Naive thymus-derived CD8-positive, alpha-beta T cell (primary cell): ENCODE measurements at regions not wholly inside any gene's neighbourhood (a gene's known extent, or its start where the extent isn't known, plus 50 kb on each side); places are given as distances from the start of the nearest gene placed in this dataset.
"Not testable (repeated sequence)": the region's sequence is repeated elsewhere in the genome, so short reads cannot be mapped to it uniquely, and the experiment has no call there.

Source experiments
- ATAC-seq, 2 donors: fragments of 150-1000 bp; cut with Tn5 transposase in 1 of 2; sonication (Bioruptor Pico), chemical (Tn5 transposase) in 1 of 2; 1 replicate in 1 of 2; 2 replicates in 1 of 2; pipeline ENCODE4 v1.10.0; 2021; ENCODE audit warnings: mild to moderate bottlenecking in 2 of 2, moderate library complexity in 2 of 2
- POLR2A ChIA-PET: fragments of 350-600 bp; sonication (Branson Sonifier 250); formaldehyde crosslinking; loops from one replicate; lab custom pipeline; 2021; ENCODE audit warnings: antibody characterized with exemption; lab: Charles Lee
- DNase-seq, 10 donors: peaks; one replicate each; pipeline versions ENCODE4 v3.0.0 to v3.0.0-alpha.2; 2020 to 2022
- H3K27ac Mint-ChIP-seq, 10 donors: one replicate each; pipeline ENCODE4 v1.8.0; 2020 to 2022; ENCODE audit warnings: mild to moderate bottlenecking in 10 of 10, mixed read lengths in 10 of 10, moderate library complexity in 4 of 10, inconsistent platforms in 1 of 10
- H3K27me3 Mint-ChIP-seq, 5 donors: one replicate each; pipeline ENCODE4 v1.8.0; 2021 to 2022; ENCODE audit warnings: mixed read lengths in 5 of 5
- H3K36me3 Mint-ChIP-seq, 3 donors: one replicate each; pipeline ENCODE4 v1.8.0; 2020 to 2022; ENCODE audit warnings: mixed read lengths in 3 of 3, mild to moderate bottlenecking in 2 of 3, inconsistent platforms in 1 of 3
- H3K4me1 Mint-ChIP-seq, 4 donors: one replicate each; pipeline ENCODE4 v1.8.0; 2021 to 2022; ENCODE audit warnings: mixed read lengths in 4 of 4
- H3K4me3 Mint-ChIP-seq, 10 donors: one replicate each; pipeline ENCODE4 v1.8.0; 2020 to 2022; ENCODE audit warnings: mild to moderate bottlenecking in 10 of 10, mixed read lengths in 10 of 10, moderate library complexity in 6 of 10, inconsistent platforms in 1 of 10
- H3K9me3 Mint-ChIP-seq, 9 donors: one replicate each; pipeline ENCODE4 v1.8.0; 2020 to 2022; ENCODE audit warnings: mixed read lengths in 9 of 9, mild to moderate bottlenecking in 3 of 9, inconsistent platforms in 1 of 9, moderate library complexity in 1 of 9

DNA sequence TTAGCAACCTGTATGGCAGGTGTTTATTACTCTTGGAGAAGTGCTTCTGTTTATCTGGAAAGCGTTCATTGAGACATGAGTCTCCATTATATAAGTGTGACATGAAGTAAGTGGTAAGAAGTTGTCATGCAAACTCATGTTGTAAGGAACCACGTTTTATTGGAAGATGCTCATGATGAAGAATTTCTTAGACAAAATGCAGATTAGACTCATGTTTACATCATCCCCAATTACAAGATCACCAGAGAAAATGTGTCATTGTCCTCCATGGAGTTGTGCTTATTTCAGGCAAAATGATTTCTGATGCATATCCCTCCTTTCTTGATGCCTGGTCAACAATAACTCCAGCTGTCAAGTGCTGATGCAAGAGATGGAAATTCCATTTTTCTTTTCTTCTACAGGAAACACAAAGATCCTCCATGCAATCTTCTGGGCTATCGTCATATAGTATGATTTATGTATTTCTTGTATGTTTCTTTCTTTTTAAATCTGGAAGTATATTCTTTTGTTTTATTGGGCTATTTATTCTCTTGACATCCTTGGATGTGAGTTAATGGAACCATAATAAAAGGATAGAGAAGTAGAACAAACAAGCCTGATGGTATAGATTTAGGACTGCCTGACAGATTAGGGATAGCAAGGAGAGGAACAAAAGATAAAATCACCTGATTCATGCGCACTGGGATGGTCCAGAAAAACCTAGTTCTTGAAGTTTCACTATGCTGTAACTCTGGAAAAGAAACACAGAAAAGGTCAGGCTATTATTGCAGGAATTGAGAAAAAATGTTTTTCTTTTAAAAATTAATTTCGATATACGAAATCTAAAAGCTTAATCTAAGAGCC lies 50.7 kb upstream of the DIAPH3 start:
- no peak for DNase-seq
- Mint-ChIP-seq H3K27me3 (peaks cover 4 to 29% (median 13%) of the 10 kb centered on the region in 5 donors), H3K36me3 (no peaks in the 10 kb centered on the region), H3K27ac (no peak overlapping the region), H3K9me3 (no peaks in the 10 kb centered on the region), H3K4me1 (no peaks in the 10 kb centered on the region), H3K4me3 (no peak overlapping the region)
- ATAC-seq: no peak
- POLR2A ChIA-PET: no interaction called here

GRCh38 chr13:60220072-60220471 lies 56.3 kb upstream of the DIAPH3 start:
- no peaks in the 10 kb centered on the region for H3K36me3 Mint-ChIP-seq
- no peak for ATAC-seq
- no peak for DNase-seq

GRCh38 chr13:60221581-60221980 lies 57.9 kb upstream of the DIAPH3 start:
- Mint-ChIP-seq H3K9me3 (no peaks in the 10 kb centered on the region), H3K4me1 (no peaks in the 10 kb centered on the region), H3K27me3 (peaks cover 1 to 23% (median 8%) of the 10 kb centered on the region in 5 donors), H3K27ac (no peak overlapping the region), H3K36me3 (no peaks in the 10 kb centered on the region), H3K4me3 (no peak overlapping the region)
- POLR2A ChIA-PET: no interaction called here
- no peak for DNase-seq
- ATAC-seq: no peak

More at GRCh38 chr13:60220072-60220471, 56.3 kb upstream of the DIAPH3 start:
- H3K27me3 Mint-ChIP-seq: peaks cover 4 to 26% (median 10%) of the 10 kb centered on the region in 5 donors
- no peak overlapping the region for H3K4me3 Mint-ChIP-seq
- POLR2A ChIA-PET: no interaction called here
- no peak overlapping the region for H3K27ac Mint-ChIP-seq
- no peaks in the 10 kb centered on the region for H3K9me3 Mint-ChIP-seq
- no peaks in the 10 kb centered on the region for H3K4me1 Mint-ChIP-seq

DNA sequence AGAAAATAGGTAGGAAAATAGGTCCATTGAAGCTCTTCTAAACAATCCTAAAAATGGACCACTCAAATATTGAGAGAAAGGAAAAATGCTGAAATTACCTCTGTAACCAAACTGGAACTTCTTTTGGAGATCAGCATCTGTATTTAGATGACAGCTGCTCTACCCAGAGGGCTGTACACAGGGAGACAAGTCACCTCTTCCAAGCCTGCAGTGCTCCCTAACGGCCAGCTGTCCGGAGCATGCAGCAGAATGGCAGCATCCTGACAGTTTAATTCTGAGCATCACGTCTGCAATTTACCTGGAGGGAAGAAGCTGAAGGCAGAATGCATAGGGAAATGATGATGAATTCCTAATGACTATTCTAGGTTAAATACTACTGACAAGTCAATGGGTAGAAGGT lies 62.8 kb upstream of the DIAPH3 start:
- DNase-seq (no peak), ATAC-seq (no peak)
- Mint-ChIP-seq H3K27ac (no peak overlapping the region), H3K27me3 (peaks cover 2 to 17% (median 11%) of the 10 kb centered on the region in 5 donors), H3K4me3 (no peak overlapping the region), H3K36me3 (no peaks in the 10 kb centered on the region), H3K9me3 (no peaks in the 10 kb centered on the region), H3K4me1 (no peaks in the 10 kb centered on the region)
- POLR2A ChIA-PET: no interaction called here

- H3K27ac Mint-ChIP-seq: no peak overlapping the region
- H3K27me3 Mint-ChIP-seq: peaks cover 2 to 19% (median 12%) of the 10 kb centered on the region in 5 donors
- H3K4me1 Mint-ChIP-seq: no peaks in the 10 kb centered on the region
- no peak for DNase-seq
- POLR2A ChIA-PET: no interaction called here
- H3K9me3 Mint-ChIP-seq: no peaks in the 10 kb centered on the region
- no peaks in the 10 kb centered on the region for H3K36me3 Mint-ChIP-seq
- ATAC-seq: no peak
- H3K4me3 Mint-ChIP-seq: no peak overlapping the region
Measured at GRCh38 chr13:60227158-60227557, 63.4 kb upstream of the DIAPH3 start.

GRCh38 chr13:60229708-60230272 lies 66.1 kb upstream of the DIAPH3 start:
- Mint-ChIP-seq H3K4me1 (no peaks in the 10 kb centered on the region), H3K4me3 (no peak overlapping the region), H3K36me3 (no peaks in the 10 kb centered on the region), H3K27me3 (peaks cover 15 to 41% (median 23%) of the 10 kb centered on the region in 5 donors), H3K9me3 (no peaks in the 10 kb centered on the region), H3K27ac (no peak overlapping the region)
- DNase-seq (no peak), ATAC-seq (no peak)
- POLR2A ChIA-PET: no interaction called here

DNA sequence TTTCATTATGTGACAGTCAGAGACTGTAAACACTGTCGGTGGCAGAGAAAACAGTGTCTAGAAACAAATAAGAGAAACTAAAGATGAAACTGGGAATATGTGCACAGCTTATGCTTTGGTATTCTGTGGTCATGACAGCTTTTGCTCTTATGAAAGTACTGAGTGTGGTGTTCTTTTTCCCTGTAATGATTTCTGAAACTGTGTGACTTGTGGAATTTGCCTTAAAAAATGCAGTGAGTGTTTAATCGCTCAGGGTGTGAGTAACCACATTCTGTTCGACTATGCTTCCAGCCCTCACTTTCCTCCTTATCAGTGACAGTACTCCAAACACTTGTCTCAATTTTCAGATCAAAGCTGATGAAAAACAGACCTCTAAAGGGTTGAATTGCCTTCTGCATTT lies 66.9 kb upstream of the DIAPH3 start:
- H3K27ac Mint-ChIP-seq: no peak overlapping the region
- no peaks in the 10 kb centered on the region for H3K9me3 Mint-ChIP-seq
- H3K4me3 Mint-ChIP-seq: no peak overlapping the region
- no peaks in the 10 kb centered on the region for H3K36me3 Mint-ChIP-seq
- no peaks in the 10 kb centered on the region for H3K4me1 Mint-ChIP-seq
- H3K27me3 Mint-ChIP-seq: peaks cover 15 to 49% (median 29%) of the 10 kb centered on the region in 5 donors
- POLR2A ChIA-PET: no interaction called here
- DNase-seq (no peak), ATAC-seq (no peak)

DNA sequence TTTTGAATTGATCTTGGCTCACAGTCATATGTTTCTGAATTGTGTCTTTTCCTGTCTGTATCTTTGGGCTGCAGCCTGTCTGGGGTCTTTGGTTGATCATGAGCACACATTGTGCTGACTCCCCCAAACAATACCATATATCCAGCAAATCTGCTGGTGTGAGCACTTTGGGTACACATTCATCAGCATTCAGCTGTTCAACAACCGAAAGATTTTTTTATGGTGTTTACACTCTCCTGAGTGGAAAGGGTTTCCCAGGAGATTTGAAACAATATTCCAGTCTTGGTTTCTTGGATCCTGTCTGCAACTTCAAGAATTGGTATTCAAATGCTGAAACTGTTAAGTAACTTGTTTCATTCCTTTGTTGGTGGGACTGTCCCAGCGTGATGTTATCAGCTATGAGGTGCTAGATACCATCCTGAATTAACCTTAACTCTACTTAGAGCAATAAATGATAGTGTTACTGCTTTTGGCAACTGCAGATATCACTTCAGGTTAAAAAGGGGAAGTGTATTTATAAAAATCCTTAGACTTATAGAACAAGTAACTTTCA lies 78.4 kb upstream of the DIAPH3 start:
- Mint-ChIP-seq H3K4me1 (no peaks in the 10 kb centered on the region), H3K36me3 (no peaks in the 10 kb centered on the region), H3K4me3 (no peak overlapping the region), H3K9me3 (no peaks in the 10 kb centered on the region), H3K27ac (no peak overlapping the region), H3K27me3 (peaks cover 0 to 17% (median 2%) of the 10 kb centered on the region in 5 donors)
- POLR2A ChIA-PET: no interaction called here
- DNase-seq (no peak), ATAC-seq (no peak)

DNA sequence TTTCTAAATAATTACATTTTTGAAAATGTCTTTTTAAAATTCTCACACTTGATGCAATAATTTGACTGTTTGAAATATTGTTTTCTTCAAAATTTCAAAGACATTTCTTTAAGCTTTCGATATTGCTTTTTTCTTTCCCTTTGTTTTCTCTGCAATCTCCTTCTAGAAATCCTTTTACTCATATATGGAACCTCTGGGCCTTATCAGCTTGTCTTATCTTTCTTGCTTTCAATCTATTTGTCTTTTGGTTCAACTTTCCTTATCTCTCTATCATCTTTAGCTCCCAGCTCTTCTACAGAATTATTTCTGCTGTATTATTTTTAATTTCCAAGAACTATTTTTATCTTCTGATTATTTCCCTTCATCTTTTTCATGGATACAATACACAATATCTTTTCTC lies 80.7 kb upstream of the DIAPH3 start:
- POLR2A ChIA-PET: no interaction called here
- Mint-ChIP-seq H3K36me3 (no peaks in the 10 kb centered on the region), H3K9me3 (peaks cover 0 to 8% (median 0%) of the 10 kb centered on the region in 9 donors), H3K27me3 (peaks cover 0 to 18% (median 3%) of the 10 kb centered on the region in 5 donors), H3K27ac (no peak overlapping the region), H3K4me3 (no peak overlapping the region), H3K4me1 (no peaks in the 10 kb centered on the region)
- ATAC-seq (no peak), DNase-seq (no peak)

DNA sequence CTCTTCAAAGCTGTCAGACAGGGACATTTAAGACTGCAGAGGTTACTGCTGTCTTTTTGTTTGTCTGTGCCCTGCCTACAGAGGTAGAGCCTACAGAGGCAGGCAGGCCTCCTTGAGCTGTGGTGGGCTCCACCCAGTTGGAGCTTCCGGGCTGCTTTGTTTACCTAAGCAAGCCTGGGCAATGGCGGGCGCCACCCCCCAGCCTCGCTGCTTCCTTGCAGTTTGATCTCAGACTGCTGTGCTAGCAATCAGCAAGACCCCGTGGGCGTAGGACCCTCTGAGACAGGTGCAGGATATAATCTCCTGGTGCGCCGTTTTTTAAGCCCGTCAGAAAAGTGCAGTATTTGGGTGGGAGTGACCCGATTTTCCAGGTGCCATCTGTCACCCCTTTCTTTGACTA lies 87.7 kb upstream of the DIAPH3 start:
- H3K27ac Mint-ChIP-seq, H3K36me3 Mint-ChIP-seq, DNase-seq, H3K4me1 Mint-ChIP-seq, ATAC-seq, H3K4me3 Mint-ChIP-seq, POLR2A ChIA-PET: not testable (repeated sequence)
- peaks cover 0 to 20% (median 6%) of the 10 kb centered on the region in 9 donors for H3K9me3 Mint-ChIP-seq
- peaks cover 9 to 13% (median 11%) of the 10 kb centered on the region in 5 donors for H3K27me3 Mint-ChIP-seq

- Mint-ChIP-seq H3K27me3 (peaks cover 7 to 24% (median 13%) of the 10 kb centered on the region in 5 donors), H3K36me3 (peaks cover 0 to 5% (median 3%) of the 10 kb centered on the region in 3 donors), H3K27ac (no peak overlapping the region), H3K4me3 (no peak overlapping the region), H3K4me1 (no peaks in the 10 kb centered on the region), H3K9me3 (peaks cover under 1 to 14% (median 5%) of the 10 kb centered on the region in 9 donors)
- ATAC-seq: no peak
- DNase-seq: no peak
- POLR2A ChIA-PET: no interaction called here
Measured at GRCh38 chr13:60258349-60258748, 94.6 kb upstream of the DIAPH3 start.

GRCh38 chr13:60260440-60260839 lies 96.7 kb upstream of the DIAPH3 start:
- Mint-ChIP-seq H3K4me1 (no peaks in the 10 kb centered on the region), H3K27ac (no peak overlapping the region), H3K9me3 (peaks cover 0 to 12% (median 5%) of the 10 kb centered on the region in 9 donors), H3K27me3 (peaks cover 6 to 27% (median 17%) of the 10 kb centered on the region in 5 donors), H3K4me3 (no peak overlapping the region), H3K36me3 (peaks cover 0 to 5% (median 3%) of the 10 kb centered on the region in 3 donors)
- POLR2A ChIA-PET: no interaction called here
- ATAC-seq (no peak), DNase-seq (no peak)
